ACC112 (cell line): ENCODE measurements at regions not wholly inside any gene's neighbourhood (a gene's known extent, or its start where the extent isn't known, plus 50 kb on each side); places are given as distances from the start of the nearest gene placed in this dataset.
"Not testable (repeated sequence)": the region's sequence is repeated elsewhere in the genome, so short reads cannot be mapped to it uniquely, and the experiment has no call there.

ENCODE experiments used
- H2AFZ ChIP-seq: fragments of 200-600 bp; sonication (generic); one replicate; pipeline ENCODE4 v1.6.0; 2017; ENCODE audit warnings: antibody characterized with exemption, low read length; ENCODE audit not compliant: unreplicated experiment
- H3K27ac ChIP-seq: fragments of 200-600 bp; sonication (generic); 2 replicates; pipeline ENCODE4 v1.5.1; 2014; ENCODE audit warnings: low read depth, mild to moderate bottlenecking, antibody characterized with exemption, low read length, moderate library complexity
- H3K27me3 ChIP-seq: fragments of 200-600 bp; sonication (generic); 2 replicates; pipeline ENCODE4 v1.6.1; 2014; ENCODE audit warnings: mild to moderate bottlenecking, antibody characterized with exemption, low read length, moderate library complexity, mixed read lengths; ENCODE audit not compliant: insufficient read depth
- H3K36me3 ChIP-seq: fragments of 200-600 bp; sonication (generic); 2 replicates; pipeline ENCODE4 v1.6.1; 2016; ENCODE audit warnings: mild to moderate bottlenecking, antibody characterized with exemption, low read length, moderate library complexity, mixed read lengths; ENCODE audit not compliant: insufficient read depth
- H3K4me1 ChIP-seq: fragments of 200-600 bp; sonication (generic); one replicate; pipeline ENCODE4 v1.6.1; 2016; ENCODE audit warnings: low read length, mixed read lengths; ENCODE audit not compliant: insufficient read depth, unreplicated experiment, control insufficient read depth
- H3K4me3 ChIP-seq: fragments of 200-600 bp; sonication (generic); 2 replicates; pipeline ENCODE4 v1.5.1; 2014; ENCODE audit warnings: mild to moderate bottlenecking, low read depth, low read length
- H3K79me2 ChIP-seq: fragments of 200-600 bp; sonication (generic); one replicate; pipeline ENCODE4 v1.6.0; 2016; ENCODE audit warnings: low read length; ENCODE audit not compliant: control insufficient read depth, unreplicated experiment, insufficient read depth

DNA sequence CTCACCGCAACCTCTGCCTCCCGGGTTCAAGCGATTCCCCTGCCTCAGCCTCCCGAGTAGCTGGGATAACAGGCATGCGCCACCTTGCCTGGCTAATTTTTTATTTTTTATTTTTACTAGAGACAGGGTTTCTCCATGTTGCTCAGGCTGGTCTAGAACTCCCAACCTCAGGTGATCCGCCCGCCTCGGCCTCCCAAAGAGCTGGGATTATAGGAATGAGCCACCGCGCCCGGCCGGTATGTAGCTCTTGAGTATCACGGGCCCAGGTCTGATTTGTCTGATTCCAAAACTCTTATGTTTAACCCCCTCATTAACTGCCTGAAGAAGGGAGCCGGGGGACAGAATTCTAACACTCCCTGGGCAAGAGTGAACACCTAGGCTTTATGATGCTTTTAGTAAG, 91.7 kb upstream of the OLIG2 start:
- H3K79me2 ChIP-seq, H3K36me3 ChIP-seq, H3K27ac ChIP-seq, H3K4me1 ChIP-seq, H2AFZ ChIP-seq, H3K4me3 ChIP-seq: not testable (repeated sequence)
- peaks cover 68% of the 10 kb centered on the region for H3K27me3 ChIP-seq

DNA sequence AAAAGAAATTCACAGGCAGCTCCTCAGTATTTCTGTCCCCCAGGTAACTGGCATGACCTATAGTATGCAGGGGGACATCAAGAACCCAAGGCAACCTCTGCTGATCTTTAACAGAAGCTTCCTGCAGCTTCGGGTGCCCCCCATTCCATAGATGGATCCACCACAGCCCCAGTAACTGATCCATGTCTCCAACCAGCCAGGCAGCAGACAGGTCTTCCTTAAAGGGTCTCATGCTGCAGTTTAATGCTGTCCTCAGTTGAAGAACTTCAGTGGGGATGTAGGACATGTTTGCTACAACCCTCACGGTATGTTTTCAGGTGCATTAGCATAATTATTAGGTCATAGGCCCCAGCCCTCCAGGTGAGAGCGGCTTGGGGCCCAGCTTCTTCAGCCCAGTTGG, 90.9 kb upstream of the OLIG2 start:
- H3K79me2 ChIP-seq, result no peaks in the 10 kb centered on the region
- H3K4me3 ChIP-seq, result no peak overlapping the region
- H2AFZ ChIP-seq, result no peak overlapping the region
- no peaks in the 10 kb centered on the region for H3K36me3 ChIP-seq
- H3K4me1 ChIP-seq, result no peaks in the 10 kb centered on the region
- peaks cover 65% of the 10 kb centered on the region for H3K27me3 ChIP-seq
- no peak overlapping the region for H3K27ac ChIP-seq

GRCh38 chr21:32940079-32941014, 85.4 kb upstream of the OLIG2 start:
- Histone ChIP-seq H3K36me3 (no peaks in the 10 kb centered on the region), H3K79me2 (no peaks in the 10 kb centered on the region), H3K4me1 (no peaks in the 10 kb centered on the region), H2AFZ (no peak overlapping the region), H3K27ac (no peak overlapping the region), H3K27me3 (peaks cover 76% of the 10 kb centered on the region), H3K4me3 (no peak overlapping the region)

GRCh38 chr21:32941263-32941662, 84.5 kb upstream of the OLIG2 start:
- Histone ChIP-seq H3K79me2 (no peaks in the 10 kb centered on the region), H3K27ac (no peak overlapping the region), H3K4me1 (no peaks in the 10 kb centered on the region), H3K36me3 (no peaks in the 10 kb centered on the region), H2AFZ (no peak overlapping the region), H3K4me3 (no peak overlapping the region), H3K27me3 (peaks cover 77% of the 10 kb centered on the region)

GRCh38 chr21:32946654-32947053, 79.1 kb upstream of the OLIG2 start:
- no peaks in the 10 kb centered on the region for H3K36me3 ChIP-seq
- no peak overlapping the region for H2AFZ ChIP-seq
- no peak overlapping the region for H3K4me3 ChIP-seq
- H3K79me2 ChIP-seq, result no peaks in the 10 kb centered on the region
- H3K4me1 ChIP-seq, result no peaks in the 10 kb centered on the region
- peaks cover 85% of the 10 kb centered on the region for H3K27me3 ChIP-seq
- no peak overlapping the region for H3K27ac ChIP-seq

GRCh38 chr21:32947736-32948135, 78.0 kb upstream of the OLIG2 start:
- Histone ChIP-seq H3K36me3 (no peaks in the 10 kb centered on the region), H3K4me1 (no peaks in the 10 kb centered on the region), H3K4me3 (no peak overlapping the region), H3K79me2 (no peaks in the 10 kb centered on the region), H2AFZ (no peak overlapping the region), H3K27me3 (peaks cover 87% of the 10 kb centered on the region), H3K27ac (no peak overlapping the region)

DNA sequence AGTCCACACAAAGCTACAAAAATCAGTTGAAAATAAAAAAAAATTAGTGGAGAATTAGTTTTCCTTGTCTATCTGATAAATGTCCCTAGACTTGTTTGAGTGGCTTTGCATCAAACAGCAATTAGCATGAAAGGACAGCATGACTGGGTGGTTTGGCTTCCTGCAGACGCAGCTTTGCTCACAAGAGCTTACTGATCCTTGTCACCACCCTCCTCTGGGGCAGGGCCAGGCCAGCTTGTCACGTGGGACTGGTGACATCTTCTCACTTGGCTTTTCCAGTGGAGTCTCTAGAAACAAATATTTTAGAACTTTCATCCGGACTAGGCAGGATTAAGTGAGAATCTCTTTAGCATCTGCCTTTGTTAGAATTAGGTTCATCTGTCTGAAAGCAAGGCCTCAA, 76.0 kb upstream of the OLIG2 start:
- Histone ChIP-seq H2AFZ (no peak overlapping the region), H3K4me1 (no peaks in the 10 kb centered on the region), H3K27ac (no peak overlapping the region), H3K79me2 (no peaks in the 10 kb centered on the region), H3K4me3 (no peak overlapping the region), H3K36me3 (no peaks in the 10 kb centered on the region), H3K27me3 (peaks cover 90% of the 10 kb centered on the region)

GRCh38 chr21:32951041-32951440, 74.7 kb upstream of the OLIG2 start:
- Histone ChIP-seq H3K79me2 (no peaks in the 10 kb centered on the region), H3K4me1 (no peaks in the 10 kb centered on the region), H3K27me3 (peaks cover 92% of the 10 kb centered on the region), H3K4me3 (no peak overlapping the region), H2AFZ (no peak overlapping the region), H3K36me3 (no peaks in the 10 kb centered on the region), H3K27ac (no peak overlapping the region)

- peaks cover 98% of the 10 kb centered on the region for H3K27me3 ChIP-seq
These were observed 71.4 kb upstream of the OLIG2 start for GRCh38 chr21:32954353-32954752.

DNA sequence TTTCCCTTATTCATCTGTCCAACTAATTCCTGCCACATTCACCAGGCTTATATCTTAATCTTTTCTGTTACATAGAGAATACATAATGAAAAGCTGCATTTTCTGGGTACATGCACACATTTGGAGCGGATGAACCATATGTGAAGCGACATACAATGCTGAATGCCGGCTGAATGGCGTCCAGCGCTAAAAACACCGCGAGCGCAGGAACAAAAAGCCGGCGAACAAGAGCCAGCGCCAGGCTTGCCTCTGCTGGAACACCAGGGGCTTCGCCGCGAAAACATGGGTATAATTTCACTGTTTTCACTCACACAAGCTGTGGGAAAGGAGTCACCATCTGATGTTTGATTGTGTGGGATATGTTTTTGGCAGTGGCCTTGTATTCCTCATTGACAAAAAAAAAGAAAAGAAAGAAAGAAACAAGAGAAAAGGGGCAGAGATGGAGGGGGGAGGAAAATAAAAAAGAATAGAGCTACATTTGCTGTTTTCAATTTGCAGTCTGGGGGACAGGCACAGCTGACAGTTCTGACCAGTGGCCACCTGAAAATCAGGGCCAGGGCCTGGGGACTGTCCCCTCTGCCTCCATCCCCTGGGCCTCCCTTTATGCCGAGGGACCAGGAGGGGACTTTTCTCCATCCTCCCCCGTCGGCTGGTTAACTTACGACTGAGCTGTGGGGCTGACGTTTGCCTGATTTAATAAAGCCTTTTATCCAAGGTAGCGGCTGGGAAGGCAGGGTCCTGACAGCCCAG, 70.2 kb upstream of the OLIG2 start:
- Histone ChIP-seq H3K79me2 (no peaks in the 10 kb centered on the region), H3K27ac (no peak overlapping the region), H3K36me3 (no peaks in the 10 kb centered on the region), H3K4me1 (no peaks in the 10 kb centered on the region), H3K4me3 (no peak overlapping the region), H2AFZ (no peak overlapping the region), H3K27me3 (peaks cover 98% of the 10 kb centered on the region)

More at GRCh38 chr21:32954353-32954752, 71.4 kb upstream of the OLIG2 start:
- Histone ChIP-seq H3K79me2 (no peaks in the 10 kb centered on the region), H3K4me3 (no peak overlapping the region), H3K36me3 (no peaks in the 10 kb centered on the region), H2AFZ (no peak overlapping the region), H3K27ac (no peak overlapping the region), H3K4me1 (no peaks in the 10 kb centered on the region)
